ENCODE measurements at regions not wholly inside any gene's neighbourhood (a gene's known extent, or its start where the extent isn't known, plus 50 kb on each side); places are given as distances from the start of the nearest gene placed in this dataset.

DNA sequence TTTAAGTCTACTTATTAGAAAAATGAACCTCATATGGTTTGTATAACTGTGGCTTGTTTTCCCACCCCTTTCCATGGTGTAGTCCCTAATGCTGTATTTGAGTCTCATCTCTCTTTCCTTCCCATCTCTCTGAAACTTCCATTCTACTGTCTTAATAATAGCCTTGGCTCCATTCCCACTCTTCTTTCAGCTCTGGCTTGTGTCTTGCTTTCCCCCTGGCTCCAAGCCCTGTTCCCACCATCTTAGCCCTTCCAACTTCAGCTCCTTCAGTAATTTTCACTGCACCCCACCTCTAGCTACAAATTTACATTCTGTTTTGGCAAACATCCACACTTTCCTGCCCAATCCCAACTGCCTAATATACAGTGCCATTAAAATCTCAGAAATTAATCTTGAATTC, 137.5 kb downstream of the SLITRK6 start:
- TF ChIP-seq POLR2AphosphoS5 (IDR thresholded peaks at IDR 0.05; ENCODE audit: low read depth, low read length) = no peak
- TF ChIP-seq, protein P1, sequence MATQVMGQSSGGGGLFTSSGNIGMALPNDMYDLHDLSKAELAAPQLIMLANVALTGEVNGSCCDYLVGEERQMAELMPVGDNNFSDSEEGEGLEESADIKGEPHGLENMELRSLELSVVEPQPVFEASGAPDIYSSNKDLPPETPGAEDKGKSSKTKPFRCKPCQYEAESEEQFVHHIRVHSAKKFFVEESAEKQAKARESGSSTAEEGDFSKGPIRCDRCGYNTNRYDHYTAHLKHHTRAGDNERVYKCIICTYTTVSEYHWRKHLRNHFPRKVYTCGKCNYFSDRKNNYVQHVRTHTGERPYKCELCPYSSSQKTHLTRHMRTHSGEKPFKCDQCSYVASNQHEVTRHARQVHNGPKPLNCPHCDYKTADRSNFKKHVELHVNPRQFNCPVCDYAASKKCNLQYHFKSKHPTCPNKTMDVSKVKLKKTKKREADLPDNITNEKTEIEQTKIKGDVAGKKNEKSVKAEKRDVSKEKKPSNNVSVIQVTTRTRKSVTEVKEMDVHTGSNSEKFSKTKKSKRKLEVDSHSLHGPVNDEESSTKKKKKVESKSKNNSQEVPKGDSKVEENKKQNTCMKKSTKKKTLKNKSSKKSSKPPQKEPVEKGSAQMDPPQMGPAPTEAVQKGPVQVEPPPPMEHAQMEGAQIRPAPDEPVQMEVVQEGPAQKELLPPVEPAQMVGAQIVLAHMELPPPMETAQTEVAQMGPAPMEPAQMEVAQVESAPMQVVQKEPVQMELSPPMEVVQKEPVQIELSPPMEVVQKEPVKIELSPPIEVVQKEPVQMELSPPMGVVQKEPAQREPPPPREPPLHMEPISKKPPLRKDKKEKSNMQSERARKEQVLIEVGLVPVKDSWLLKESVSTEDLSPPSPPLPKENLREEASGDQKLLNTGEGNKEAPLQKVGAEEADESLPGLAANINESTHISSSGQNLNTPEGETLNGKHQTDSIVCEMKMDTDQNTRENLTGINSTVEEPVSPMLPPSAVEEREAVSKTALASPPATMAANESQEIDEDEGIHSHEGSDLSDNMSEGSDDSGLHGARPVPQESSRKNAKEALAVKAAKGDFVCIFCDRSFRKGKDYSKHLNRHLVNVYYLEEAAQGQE (IDR thresholded peaks at IDR 0.05; ENCODE audit: insufficient read depth in 1 of 2, low read depth in 2 of 2, low read length in 2 of 2) = no peak
